Upper lobe of left lung (tissue), 4 donors: ENCODE measurements at regions not wholly inside any gene's neighbourhood (a gene's known extent, or its start where the extent isn't known, plus 50 kb on each side); places are given as distances from the start of the nearest gene placed in this dataset.

ENCODE experiments used
- EP300 ChIP-seq, 4 donors: sonication (generic); formaldehyde crosslinking; IDR thresholded peaks; one replicate each; pipeline ENCODE4 v1.5.1; 2017; ENCODE audit warnings: antibody characterized with exemption in 4 of 4, control low read depth in 2 of 4
- POLR2A ChIP-seq, 4 donors: fragments of 450-650 bp; IDR thresholded peaks; one replicate each; pipeline ENCODE4 v1.5.1; 2016 to 2017; ENCODE audit warnings: antibody characterized with exemption in 4 of 4, mild to moderate bottlenecking in 2 of 4
- POLR2AphosphoS5 ChIP-seq, 2 donors: sonication (generic); formaldehyde crosslinking; IDR thresholded peaks; one replicate each; pipeline ENCODE4 v1.5.1; 2017; ENCODE audit warnings: antibody characterized with exemption in 2 of 2
- TF ChIP-seq, protein P1 (sequence below), 6 experiments: fragments of 450-650 bp in 4 of 6; fragments of 200-600 bp in 2 of 6; sonication (generic) in 2 of 6; IDR thresholded peaks; one replicate each; pipeline ENCODE4 v1.5.1; 2016 to 2019; ENCODE audit warnings: antibody characterized with exemption in 6 of 6

DNA sequence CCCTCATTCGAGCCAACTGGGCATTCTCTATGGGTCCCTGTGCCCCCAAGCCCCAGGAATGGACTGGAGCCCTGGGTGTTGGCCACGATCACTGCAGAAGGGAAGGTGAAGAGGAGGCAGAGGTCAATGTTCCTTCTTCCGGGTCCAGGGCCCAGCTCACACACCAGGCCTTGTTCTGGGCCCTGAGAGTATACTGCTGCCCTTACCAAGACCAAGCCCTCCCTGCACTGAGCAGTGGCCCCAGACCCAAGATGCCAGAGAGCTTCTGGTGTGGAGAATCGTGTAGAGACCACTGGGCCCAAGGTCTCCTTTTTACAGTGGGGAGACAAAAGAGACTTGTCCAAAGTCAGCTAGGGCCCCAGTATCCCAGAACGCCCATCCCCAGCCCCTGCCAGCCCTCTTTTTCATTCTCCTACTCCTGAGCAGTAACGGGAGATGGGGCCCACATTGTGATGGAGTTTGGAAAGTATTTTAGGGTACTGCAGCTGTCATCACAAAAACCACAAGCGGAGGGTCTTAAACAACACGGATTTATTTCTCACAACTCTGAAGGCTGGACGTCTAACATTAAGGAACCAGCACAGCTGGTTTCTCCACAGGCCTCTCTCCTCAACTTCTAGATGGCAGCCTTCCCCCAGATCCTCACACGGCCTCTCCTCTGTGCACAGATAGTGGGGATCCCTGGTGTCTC lies 79.4 kb downstream of the PDGFA start:
- no peak for TF ChIP-seq EP300 (IDR thresholded peaks at IDR 0.05)
- TF ChIP-seq, protein P1, sequence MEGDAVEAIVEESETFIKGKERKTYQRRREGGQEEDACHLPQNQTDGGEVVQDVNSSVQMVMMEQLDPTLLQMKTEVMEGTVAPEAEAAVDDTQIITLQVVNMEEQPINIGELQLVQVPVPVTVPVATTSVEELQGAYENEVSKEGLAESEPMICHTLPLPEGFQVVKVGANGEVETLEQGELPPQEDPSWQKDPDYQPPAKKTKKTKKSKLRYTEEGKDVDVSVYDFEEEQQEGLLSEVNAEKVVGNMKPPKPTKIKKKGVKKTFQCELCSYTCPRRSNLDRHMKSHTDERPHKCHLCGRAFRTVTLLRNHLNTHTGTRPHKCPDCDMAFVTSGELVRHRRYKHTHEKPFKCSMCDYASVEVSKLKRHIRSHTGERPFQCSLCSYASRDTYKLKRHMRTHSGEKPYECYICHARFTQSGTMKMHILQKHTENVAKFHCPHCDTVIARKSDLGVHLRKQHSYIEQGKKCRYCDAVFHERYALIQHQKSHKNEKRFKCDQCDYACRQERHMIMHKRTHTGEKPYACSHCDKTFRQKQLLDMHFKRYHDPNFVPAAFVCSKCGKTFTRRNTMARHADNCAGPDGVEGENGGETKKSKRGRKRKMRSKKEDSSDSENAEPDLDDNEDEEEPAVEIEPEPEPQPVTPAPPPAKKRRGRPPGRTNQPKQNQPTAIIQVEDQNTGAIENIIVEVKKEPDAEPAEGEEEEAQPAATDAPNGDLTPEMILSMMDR (IDR thresholded peaks at IDR 0.05): no peak
- TF ChIP-seq POLR2A (IDR thresholded peaks at IDR 0.05): no peak
- no peak for TF ChIP-seq POLR2AphosphoS5 (IDR thresholded peaks at IDR 0.05)
